NCI-H1436 (cell line): ENCODE measurements at regions not wholly inside any gene's neighbourhood (a gene's known extent, or its start where the extent isn't known, plus 50 kb on each side); places are given as distances from the start of the nearest gene placed in this dataset.
"Not testable (repeated sequence)": the region's sequence is repeated elsewhere in the genome, so short reads cannot be mapped to it uniquely, and the experiment has no call there.

Source experiments
- DNase-seq: peaks from one replicate; lab custom pipeline; 2025; lab: John Stamatoyannopoulos, UW

DNA sequence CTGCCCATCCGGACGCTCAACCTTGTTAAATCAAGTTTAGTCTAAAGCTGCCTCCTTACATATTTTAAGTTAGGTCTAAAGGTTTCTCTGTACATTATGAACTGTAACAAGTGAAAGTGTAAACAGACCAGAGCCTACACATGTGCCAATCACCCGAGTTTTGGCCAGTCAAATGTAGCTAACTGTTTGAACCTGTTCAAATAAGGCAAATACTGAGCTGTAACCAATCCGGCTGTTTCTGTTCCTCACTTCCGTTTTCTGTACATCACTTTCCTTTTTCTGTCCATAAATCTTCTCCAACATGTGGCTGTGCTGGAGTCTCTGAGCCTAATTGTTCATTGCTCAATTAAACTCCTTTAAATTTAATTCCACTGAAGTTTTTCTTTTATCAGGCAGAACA lies 113.3 kb upstream of the SHISA3 start:
- no peak for DNase-seq

DNA sequence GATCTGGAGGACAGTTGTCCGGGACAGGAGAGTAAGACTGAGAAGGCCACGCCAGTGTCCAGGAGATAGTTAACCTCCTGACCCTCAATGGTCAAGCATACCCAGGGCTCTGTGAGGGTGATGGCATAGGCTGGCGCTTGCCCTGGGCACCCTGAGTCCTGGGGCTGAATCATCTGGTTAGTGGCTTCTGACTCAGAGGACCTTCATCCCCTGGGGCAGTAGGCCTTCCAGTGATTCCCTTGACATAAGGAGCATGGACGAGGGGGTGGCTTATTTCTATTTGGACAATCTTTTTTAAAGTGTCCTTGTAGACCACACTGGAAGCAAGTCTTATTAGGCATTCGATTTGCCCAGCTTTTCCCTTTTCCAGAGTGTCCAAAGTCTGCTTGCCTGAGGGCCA lies 108.4 kb upstream of the SHISA3 start:
- DNase-seq = not testable (repeated sequence)

DNA sequence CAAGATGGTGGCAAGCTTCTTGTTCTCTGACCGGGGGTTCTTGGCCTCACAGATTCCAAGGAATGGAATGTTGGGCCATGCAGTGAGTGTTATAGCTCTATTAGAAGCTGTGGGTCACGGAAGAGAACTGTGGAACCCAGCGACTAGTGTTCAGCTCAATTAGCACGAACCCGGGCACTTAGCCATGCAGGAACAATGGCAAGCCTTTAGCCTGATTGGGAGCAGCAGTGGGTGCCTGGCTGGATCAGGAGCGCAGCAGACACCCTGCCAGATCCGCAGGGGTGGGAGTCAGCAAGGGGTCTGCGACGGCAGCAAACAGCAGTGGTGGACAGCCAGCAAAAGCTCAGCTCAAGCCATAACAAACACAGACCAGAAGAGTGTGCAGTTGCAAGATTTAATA lies 105.1 kb upstream of the SHISA3 start:
- DNase-seq = not testable (repeated sequence)

DNA sequence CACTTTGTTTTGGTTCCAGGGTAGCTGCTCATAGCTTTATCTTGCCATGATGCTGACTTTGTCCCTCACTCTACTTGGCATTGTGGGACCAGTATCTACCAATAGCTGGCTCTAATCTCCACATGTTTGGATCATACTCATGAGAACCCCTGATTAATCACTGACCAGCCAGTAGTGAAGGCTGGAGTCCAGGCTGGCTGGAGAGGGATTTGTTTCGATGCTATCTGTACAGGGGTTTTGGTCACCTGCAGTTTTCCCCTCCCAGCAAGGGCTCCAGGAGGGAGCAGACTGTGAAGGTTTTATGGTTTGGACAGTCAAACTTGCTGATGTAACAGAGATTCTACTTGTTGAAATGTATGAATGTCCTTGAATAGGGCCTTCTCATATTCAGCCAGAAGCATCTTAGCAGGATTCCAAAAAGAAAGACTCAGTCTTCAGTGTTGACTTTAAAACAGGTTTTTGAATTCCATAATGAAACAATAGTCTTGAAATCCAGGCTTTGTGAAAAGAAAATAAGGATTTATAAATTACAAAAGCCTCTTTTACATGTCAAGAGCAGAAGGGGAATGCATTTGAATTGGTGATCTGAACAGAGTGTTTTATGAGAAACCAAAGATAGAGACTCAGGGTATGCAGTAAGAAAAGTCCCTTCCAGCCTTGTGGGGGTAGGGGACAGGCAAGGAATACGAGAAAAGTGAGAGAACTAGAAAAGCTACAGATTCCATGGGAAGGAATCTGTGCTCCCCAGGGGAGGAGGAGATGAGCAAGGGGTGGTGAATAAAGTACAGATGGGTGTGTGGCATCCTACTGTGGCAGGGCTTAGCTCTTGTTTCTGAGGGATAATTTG lies 103.1 kb upstream of the SHISA3 start:
- DNase-seq = no peak

DNA sequence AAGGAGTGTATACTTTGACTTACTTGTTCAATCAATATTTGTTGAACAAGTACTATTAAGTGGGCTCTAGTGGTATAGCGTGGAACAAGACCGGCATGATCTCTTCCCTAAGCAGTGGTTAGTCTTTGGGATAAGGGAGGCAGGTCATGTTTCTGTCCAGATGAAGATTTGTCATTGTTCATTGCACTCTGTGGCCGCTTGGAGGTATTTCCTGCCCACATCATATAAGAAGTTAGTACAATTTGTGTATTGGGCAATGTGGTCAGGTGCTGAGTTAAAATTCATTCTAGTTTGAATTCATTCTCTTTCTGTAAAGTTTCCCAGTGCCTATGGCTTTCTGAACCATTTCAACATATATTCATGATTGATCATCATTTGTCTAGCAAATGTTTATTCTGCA lies 101.1 kb upstream of the SHISA3 start:
- no peak for DNase-seq

DNA sequence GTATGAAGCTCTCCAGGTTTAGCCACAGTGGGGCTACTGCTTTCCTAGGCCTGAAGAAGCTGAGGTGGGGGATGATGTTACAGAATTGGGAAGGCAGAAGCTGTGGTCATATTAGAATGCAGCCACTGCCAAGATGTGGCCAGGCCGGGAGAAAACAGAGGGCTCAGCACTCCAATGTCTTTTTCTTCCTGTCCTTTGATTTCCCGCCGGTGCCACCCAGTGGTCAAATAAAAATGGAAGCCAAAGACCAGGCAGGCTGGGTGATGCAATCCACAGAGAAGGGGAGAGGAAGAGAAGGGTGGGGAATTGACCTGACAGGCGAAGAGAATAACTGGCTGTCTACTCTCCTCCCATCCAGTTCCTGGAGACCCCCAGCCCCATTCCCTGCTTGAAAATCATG lies 94.9 kb upstream of the SHISA3 start:
- DNase-seq = no peak

DNA sequence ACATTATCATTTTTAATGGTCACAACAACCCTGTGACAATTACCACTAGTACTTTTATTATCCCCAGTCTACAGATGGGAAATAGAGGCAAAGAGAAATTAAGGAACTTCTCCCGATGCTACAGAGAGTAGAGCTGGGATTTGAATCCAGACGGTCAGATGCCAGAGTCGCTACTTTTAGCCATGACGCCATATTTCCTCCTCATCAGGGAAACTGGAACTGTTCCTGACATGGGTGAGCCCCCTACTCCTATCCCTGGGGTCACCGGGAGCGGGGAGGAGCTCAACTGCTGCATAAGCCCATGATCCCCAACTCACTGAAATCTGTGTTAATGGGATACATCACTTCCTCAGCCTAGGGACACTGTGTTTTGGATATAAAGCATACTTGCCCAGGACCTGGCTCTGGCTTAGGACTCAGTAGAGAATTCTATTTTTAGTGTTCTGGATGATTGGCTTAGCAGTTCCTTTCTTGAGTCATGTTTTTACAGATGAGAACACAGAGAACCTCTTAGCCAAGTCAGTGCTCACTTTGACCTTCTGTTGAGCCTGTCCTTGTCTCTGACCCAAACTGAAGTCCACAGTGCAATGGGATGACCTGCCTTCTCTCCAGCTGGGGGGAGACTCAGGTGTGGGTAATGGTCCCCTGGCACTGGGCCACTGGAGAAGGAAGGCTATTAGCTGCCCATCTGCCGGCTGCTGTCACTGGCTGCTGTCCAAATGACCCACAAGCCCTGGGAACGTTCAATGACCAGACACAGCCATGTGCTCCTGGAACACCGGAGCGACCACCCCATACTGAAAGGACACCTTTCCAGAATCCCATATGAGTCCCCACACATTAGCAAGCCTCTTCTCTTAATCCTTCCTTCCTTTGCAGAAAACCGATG lies 90.8 kb upstream of the SHISA3 start:
- no peak for DNase-seq

DNA sequence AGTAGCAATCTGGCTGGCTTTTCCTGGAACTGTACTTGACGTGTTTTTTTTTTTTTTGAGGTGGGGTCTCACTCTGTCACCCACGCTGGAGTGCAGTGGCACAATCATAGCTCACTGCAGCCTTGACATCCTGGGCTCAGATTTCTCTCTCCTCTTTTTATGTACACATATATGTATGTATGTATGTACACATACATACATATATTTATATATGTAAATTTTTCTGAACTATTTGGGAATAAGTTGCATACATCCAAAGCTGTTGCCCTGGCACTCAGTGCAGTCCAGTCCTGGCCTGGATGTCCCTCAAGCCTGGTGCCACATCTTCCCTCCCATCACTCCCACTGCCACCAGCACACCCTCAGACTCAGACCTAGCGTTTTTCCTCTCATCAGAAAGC lies 89.0 kb upstream of the SHISA3 start:
- DNase-seq = no peak

DNA sequence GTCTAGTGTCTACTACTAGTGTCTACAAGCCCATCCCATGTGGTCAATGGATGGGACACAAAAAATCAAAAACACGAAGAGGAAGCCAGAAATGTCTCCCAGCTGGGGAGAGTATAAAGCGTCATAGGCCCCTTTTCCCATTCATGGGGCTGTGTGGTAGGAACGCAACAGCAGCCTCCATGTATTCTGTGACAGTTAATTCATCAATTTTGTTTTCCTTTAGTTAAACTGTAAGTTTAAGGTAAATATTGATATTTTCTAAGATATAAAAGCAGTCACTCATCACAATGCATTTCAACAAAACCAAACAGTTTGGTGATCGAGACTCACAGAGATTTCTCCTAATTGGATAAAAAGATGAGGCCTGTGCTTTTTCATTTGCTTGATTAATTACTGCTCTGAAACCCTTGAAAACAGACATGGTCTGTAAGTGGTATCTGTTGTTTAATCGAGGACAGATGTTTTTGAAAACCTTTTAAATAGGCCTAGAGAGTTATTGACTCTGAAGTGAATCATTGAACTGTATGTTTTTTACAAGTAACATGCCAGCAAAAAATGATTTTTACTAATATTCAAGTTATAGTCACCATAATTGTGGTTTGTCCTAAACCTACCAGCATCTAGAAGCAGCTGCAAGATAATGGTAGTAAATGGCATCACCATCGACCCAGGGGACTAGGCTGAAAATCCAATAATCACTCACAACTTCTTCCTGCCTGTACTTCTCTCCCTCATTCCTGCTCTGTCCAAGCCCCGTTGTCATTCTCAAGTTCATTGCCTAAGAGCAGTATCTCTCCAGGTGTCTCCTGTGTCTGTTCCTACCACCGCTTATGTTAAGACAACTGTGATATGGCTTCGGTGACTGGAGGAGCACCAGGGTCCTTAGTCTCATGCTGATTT lies 87.7 kb upstream of the SHISA3 start:
- no peak for DNase-seq

DNA sequence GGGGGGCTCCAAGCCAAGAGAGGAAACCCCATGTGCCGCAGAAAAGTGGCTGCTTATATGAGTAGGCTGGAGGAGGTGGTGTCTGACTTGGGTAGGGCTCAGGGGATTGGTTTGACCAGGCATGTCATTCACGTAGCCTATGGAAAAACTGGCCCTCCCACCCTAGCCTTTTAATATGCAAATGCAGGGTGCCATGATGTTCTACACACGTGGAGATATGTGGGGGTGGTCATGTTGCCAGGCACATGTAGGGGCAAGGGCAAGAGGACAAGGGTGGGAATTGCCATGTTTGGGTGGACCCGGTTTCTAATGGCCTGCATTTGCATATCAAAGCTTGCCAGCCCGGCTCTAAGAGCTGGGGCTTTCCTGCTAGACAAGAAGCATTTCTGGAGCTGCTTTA lies 86.9 kb upstream of the SHISA3 start:
- DNase-seq = no peak

DNA sequence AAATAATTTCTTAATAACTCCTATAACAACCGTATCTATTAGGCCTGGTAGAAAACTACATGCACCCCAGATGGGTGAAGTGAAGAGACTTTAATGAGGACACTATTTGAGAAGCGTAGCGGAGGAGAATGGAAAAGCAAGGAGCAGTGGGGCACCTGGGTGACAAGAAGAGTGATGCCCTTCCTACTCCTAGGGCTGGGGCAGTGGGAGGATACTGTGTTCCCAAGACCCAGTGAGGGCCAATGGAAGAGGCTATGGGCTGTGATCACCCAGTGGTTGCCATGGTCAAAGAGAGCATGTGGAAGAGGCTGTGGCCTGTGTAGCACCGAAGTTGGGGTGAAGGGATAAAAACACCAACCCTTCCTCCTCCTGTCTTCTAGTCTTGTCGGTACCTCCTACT lies 86.5 kb upstream of the SHISA3 start:
- DNase-seq = no peak

DNA sequence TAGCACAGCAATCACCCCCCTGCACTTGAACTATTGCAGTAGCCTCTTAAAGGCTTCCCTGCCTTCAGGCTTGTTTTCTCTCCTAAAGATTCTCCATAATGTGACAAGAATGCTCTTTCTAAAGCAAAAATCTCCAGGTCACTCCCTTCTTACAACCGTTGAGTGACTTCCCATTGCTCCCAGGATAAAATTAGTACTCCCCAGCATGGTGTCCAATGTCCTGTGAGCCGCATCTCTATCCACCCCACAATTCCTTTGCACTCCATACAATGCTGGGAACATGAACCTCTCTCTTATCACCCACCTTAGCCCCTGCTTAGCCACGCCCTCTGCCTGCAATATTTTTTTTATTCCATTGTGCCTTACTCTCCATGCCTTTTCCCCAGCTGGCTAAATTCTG lies 85.7 kb upstream of the SHISA3 start:
- DNase-seq = no peak

DNA sequence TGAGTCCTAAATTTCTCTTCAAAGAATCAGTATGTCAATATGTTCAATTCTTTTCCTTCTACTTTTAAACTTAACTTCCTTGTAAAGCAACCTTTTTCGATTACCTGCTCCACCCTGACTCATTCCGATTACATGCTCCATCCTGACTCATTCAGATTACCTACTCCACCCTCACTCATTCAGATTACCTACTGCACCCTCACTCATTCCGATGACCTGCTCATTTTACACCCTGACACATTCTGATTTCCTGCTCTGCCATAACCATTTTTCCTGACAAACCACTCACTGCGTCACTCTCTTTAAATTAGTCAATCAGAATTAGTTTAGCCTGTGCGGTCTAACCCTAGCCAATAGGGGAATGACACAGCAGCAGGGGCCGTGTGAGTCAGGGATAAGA lies 83.9 kb upstream of the SHISA3 start:
- not testable (repeated sequence) for DNase-seq

DNA sequence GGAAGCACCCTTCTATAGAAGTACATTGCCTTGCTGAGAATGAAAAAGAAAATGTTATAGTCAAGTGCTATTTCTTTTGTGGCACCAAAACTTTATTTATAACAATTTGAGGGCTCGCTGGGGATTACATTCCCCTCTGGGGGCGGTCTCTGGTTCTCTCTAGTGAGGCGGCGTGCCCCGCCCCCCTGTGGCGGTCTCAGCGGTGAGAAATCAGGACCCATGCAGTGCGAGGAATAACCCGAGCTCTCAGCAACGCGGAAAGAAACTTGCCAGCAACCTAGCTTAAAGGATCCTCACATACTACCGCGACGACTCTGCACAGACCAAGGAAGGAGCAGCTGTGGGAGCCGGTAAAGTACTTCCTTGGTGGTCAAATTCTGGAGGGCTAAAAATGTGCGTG lies 83.4 kb upstream of the SHISA3 start:
- DNase-seq = no peak

DNA sequence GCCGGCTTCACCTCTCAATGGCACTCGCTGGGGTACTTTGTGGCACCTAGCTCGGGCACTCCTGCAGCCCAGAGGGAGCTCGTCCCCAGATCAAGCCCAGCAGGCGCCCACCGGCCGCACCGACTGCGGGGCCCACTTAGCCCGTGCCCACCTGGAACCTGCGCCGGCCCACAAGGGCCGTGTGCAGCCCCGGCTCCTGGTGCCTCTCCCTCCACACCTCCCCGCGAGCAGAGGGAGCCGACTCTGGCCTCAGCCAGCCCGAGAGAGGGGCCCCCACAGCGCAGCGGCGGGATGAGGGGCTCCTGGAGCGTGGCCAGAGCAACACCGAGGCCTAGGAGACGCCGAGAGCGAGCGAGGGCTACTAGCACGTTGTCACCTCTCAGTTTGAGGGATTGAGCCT lies 82.1 kb upstream of the SHISA3 start:
- DNase-seq = no peak

DNA sequence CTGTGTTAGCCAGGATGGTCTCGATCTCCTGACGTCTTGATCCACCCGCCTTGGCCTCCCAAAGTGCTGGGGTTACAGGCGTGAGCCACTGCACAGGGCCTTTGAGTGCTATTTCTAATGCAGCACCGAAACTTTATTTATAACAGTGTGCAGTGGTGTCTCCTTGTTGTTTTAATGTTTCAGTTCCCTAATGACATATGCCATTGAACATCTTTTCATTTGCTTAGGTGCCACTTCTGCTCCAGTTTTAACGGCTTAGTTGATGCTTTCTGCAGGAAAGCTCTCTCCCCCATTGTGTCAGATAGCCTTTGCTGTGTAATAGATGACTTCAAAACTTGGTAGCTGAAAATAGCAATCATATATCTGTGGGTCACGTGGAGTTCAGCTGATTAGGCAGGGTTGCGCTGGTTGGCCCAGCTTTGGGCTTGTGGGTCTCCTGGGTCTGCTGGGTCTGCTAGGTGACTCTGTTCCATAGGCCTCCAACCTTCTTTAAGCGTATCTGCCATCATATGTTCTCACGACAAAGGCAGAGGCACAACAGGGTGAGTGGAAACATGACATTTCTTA lies 76.4 kb upstream of the SHISA3 start:
- no peak for DNase-seq

DNA sequence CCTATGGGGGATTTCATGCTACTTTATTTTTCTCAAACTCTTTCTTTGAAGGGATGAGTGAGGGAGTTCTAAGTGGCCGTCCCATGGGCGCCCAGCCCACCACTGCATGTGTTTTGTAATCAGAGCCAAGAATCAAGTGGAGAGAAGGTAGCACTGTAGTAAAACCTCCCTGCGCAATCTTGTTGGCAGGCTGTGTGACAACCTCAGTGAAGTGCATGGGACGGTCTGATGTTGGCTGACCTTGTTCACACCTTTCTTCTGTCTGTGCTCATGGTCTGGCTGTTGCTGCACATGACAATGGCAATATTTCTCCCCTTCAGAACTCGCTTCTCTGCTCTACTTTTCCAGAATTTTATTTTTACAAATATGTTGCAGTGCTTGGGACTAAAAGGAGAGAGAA lies 71.2 kb upstream of the SHISA3 start:
- no peak for DNase-seq

DNA sequence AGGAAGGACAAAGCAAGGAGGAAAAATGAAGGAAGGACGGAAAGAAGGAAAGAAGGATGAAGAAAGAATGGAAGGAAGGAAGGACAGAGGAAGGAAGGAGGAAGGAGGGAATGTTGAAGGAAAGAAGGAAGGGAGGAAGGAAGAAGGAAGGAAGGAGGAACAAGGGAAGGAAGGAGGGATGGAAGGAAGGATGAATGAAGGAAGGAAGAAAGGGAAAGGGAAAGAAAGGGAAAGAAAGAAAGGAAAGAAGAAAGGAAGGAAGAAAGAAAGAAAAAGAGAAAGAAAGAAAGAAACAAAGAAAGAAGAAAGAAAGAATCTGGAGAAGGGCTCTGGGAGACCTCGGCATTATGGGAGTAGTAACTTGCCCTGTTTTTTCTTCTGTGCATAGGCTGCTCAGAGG lies 70.8 kb upstream of the SHISA3 start:
- no peak for DNase-seq

DNA sequence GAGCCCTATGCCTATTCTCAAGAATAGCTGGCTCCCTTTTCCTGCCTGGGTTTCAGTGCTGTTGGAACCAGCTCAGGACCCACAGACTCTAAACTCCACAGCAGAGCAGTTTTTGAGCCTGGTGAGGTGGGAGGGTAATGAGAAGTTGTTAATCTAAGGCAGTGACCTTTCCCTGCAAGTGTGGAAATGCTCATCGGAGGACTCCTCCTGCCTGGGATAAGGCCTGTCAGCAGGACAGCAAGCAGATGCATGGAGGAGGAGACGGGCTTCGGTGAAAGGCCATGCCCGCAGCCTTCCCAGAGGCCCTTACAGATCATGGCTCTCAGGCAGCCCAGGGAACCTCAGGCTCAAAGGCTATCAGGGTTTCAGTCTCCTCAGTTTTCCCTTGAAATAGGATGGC lies 70.0 kb upstream of the SHISA3 start:
- DNase-seq = no peak

DNA sequence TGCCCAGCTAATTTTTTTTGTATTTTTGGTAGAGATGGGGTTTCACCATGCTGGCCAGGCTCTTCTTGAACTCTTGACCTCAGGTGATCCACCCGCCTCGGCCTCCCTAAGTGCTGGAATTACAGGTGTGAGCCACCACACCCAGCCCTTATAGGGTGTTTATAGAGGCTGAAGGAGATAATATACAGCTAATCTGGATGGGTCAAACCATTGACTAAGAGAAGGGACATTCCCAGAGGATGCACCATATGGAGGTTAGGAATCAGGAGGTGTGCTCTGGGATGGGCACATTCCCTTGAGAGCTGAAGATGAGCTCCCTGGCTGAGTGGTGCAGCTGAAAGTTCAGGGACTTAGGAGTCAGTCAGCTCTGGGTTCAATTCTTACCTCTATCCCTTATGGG lies 68.3 kb upstream of the SHISA3 start:
- no peak for DNase-seq

DNA sequence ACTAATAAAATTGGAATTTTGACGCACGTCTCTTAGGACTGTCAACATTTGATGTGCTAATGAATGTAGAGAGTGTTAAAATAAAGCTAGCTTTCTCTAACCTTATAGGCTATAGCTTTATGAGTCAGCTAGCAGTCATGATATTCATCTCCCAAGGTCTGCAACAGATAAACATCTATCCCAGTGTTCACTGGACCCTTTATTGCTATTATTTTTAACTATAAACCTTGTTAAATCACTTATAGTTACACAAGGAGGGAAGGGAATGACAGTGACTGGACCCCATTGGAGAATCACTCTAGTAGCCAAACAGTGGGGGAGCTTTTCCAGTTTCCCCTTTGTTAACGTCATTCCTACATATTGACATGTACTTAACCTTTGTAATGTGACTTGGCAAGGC lies 67.9 kb upstream of the SHISA3 start:
- DNase-seq = no peak

DNA sequence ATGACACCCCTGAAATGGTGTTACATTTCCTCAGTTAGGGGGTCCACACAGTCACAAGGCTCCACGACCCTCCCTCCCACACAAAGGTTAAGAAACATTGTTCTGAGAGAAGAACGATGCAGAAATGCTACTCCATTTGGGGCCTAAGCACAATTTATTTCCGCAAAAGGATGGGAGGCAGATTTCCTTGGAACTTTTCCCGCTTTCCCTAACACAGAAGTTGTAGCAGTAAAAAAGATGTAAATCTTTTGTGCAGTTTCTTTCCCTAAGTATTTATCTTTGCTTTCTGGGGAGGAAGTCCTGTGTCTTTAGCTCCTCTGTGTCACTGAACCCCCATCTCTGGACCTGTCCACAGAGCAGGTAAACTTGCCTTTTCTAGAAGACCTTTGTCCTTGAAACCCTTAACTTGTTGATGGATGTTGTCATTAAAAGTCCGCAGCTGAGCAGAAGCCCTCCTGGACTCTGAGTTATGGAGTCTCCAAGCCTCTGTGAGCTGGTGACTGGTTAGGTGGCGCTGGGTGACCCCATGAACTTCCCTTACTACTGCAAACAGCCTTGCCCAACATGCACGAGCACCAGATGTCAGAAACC lies 67.2 kb upstream of the SHISA3 start:
- no peak for DNase-seq
